Nephron progenitor cell (in vitro differentiated cells): ENCODE measurements at regions not wholly inside any gene's neighbourhood (a gene's known extent, or its start where the extent isn't known, plus 50 kb on each side); places are given as distances from the start of the nearest gene placed in this dataset.
A peak's percentile ranks its signal among the peaks of the same experiment; 100 is the strongest.

ENCODE experiments used
- DNase-seq: peaks from one replicate; pipeline ENCODE4 v3.0.0; 2021
- H3K27ac Mint-ChIP-seq: 2 replicates; pipeline ENCODE4 v1.8.0; 2021; ENCODE audit warnings: mild to moderate bottlenecking, moderate library complexity, mixed read lengths
- H3K27me3 Mint-ChIP-seq: 2 replicates; pipeline ENCODE4 v1.8.0; 2021; ENCODE audit warnings: mild to moderate bottlenecking, low read depth, mixed read lengths; ENCODE audit not compliant: poor library complexity
- H3K36me3 Mint-ChIP-seq: 2 replicates; pipeline ENCODE4 v1.8.0; 2021; ENCODE audit warnings: low read depth, mixed read lengths
- H3K4me1 Mint-ChIP-seq: 2 replicates; pipeline ENCODE4 v1.8.0; 2021; ENCODE audit warnings: mixed read lengths
- H3K4me3 Mint-ChIP-seq: 2 replicates; pipeline ENCODE4 v1.8.0; 2021; ENCODE audit warnings: mild to moderate bottlenecking, moderate library complexity, mixed read lengths
- H3K9me3 Mint-ChIP-seq: 2 replicates; pipeline ENCODE4 v1.8.0; 2021; ENCODE audit warnings: mild to moderate bottlenecking, moderate library complexity, mixed read lengths
- CTCF ChIP-seq: fragments of 200-600 bp; sonication (generic); IDR thresholded peaks from 2 replicates; pipeline ENCODE4 v1.5.0; 2021; ENCODE audit warnings: antibody characterized with exemption

DNA sequence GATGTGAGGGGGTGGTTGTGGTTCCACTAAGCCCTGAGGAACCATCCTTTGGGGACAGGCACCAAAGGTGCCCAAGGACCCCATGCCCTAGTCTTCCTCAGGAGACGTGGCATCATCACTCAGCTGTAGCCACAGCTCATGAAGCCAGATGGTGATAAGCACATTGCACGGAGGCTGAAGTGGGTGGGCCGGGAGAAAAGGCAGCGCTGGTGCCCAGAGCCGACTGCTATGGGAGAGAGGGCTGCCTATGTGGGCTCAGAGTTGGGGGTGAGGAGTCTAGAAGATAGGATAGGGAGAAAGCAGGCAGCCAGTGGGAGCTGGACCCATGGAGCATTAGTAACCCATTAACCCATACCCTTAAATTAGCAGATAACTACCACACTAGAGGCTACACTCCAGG lies 325.3 kb downstream of the RPS24 start:
- no peak for DNase-seq
- Mint-ChIP-seq H3K27ac (no peak overlapping the region), H3K27me3 (no peaks in the 10 kb centered on the region), H3K4me1 (peaks cover 84% of the 10 kb centered on the region), H3K4me3 (no peak overlapping the region), H3K36me3 (no peaks in the 10 kb centered on the region), H3K9me3 (no peaks in the 10 kb centered on the region)
- TF ChIP-seq CTCF, result no peak

GRCh38 chr10:78359640-78360091 lies 326.0 kb downstream of the RPS24 start:
- Mint-ChIP-seq H3K36me3 (no peaks in the 10 kb centered on the region), H3K27ac (no peak overlapping the region), H3K4me3 (peak overlapping the region; percentile 16), H3K4me1 (peaks cover 77% of the 10 kb centered on the region), H3K27me3 (no peaks in the 10 kb centered on the region), H3K9me3 (no peaks in the 10 kb centered on the region)
- peak; percentile 48 for DNase-seq
- TF ChIP-seq CTCF, result no peak

DNA sequence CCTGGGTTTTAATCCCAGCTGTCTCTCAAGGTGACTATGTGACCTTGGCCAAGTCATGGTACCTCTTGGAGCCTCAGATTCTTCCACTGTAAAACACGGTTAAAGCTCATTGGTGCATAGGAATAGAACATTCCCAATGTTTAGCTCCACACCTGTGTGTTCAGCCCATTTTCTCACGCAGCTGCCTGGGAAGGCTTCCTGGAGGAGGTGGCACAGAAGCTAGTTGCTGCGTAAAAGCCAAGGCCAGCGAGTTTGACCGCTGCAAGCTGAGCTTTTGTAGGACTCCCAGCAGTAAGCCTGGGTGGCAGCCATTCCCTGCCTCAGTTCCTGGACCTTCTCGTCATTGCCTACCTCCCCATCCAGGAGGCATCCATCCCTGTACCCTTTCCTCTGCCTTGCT lies 326.6 kb downstream of the RPS24 start:
- H3K27me3 Mint-ChIP-seq, result no peaks in the 10 kb centered on the region
- no peaks in the 10 kb centered on the region for H3K9me3 Mint-ChIP-seq
- peak overlapping the region; percentile 28 for H3K27ac Mint-ChIP-seq
- H3K36me3 Mint-ChIP-seq, result no peaks in the 10 kb centered on the region
- no peak overlapping the region for H3K4me3 Mint-ChIP-seq
- no peak for TF ChIP-seq CTCF
- DNase-seq, result no peak
- peaks cover 82% of the 10 kb centered on the region for H3K4me1 Mint-ChIP-seq

DNA sequence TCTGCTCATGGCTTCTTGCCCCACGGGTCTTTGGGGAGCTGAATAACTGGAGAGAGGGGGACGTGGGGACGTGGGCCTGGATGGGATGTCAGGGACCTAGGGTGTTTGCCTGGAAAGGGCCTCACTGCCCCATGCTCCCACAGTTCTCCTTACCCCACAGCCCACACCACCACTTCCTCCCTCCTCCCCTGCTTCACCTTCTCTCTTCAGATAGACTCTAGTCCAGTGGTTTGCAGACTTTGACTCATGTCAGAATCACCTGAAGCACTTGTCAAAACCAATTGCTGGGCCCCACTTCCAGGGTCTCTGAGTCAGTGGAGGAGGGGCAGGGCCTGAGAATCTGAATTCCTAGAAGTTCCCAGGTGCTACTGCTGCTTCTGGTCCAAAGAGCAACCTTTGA lies 327.4 kb downstream of the RPS24 start:
- Mint-ChIP-seq H3K9me3 (no peaks in the 10 kb centered on the region), H3K27ac (no peak overlapping the region)

DNA sequence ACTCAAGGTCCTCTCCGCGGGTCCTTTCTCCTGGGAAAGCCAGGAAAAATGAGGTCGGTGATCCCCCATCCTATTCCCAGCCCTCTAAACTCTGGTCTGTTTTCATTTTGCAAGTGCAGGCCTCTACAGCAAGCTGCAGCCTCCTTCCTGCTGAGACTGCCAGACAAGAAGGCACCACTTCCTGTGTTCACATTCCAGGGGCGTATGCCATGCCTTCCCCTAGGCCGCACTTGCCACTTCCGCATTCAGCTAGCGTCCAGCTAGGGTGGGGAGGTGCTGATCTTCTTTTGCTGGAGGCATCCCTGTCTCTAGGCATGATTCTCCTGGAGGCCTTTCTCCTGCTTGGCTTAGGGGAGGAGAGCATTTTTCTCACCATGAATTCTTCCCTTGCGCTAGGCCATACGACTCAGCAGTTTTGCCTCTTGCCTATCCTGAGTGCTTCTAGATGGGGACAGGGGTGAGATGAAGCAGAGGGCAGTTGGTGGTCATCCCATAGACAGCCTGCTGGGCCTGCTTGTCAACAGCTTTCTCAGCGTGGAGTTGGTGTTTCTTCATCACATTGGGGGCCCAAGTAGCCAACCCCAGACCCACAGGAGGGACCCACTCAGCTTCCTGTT lies 328.9 kb downstream of the RPS24 start:
- Mint-ChIP-seq H3K4me1 (peaks cover 84% of the 10 kb centered on the region), H3K4me3 (no peak overlapping the region), H3K9me3 (no peaks in the 10 kb centered on the region), H3K27me3 (peaks cover 2% of the 10 kb centered on the region), H3K27ac (no peak overlapping the region), H3K36me3 (no peaks in the 10 kb centered on the region)
- TF ChIP-seq CTCF, result no peak
- no peak for DNase-seq

More for the DNA sequence above, 327.4 kb downstream of the RPS24 start:
- peaks cover 84% of the 10 kb centered on the region for H3K4me1 Mint-ChIP-seq
- DNase-seq, result no peak
- no peak overlapping the region for H3K4me3 Mint-ChIP-seq
- H3K27me3 Mint-ChIP-seq, result peaks cover 1% of the 10 kb centered on the region
- H3K36me3 Mint-ChIP-seq, result no peaks in the 10 kb centered on the region
- no peak for TF ChIP-seq CTCF

GRCh38 chr10:78363190-78363589 lies 329.5 kb downstream of the RPS24 start:
- H3K9me3 Mint-ChIP-seq, result no peaks in the 10 kb centered on the region
- H3K4me3 Mint-ChIP-seq, result no peak overlapping the region
- H3K27me3 Mint-ChIP-seq, result peaks cover 2% of the 10 kb centered on the region
- no peaks in the 10 kb centered on the region for H3K36me3 Mint-ChIP-seq
- no peak for DNase-seq
- peaks cover 82% of the 10 kb centered on the region for H3K4me1 Mint-ChIP-seq
- no peak for TF ChIP-seq CTCF
- peak overlapping the region; percentile 74 for H3K27ac Mint-ChIP-seq
